ENCODE measurements at regions not wholly inside any gene's neighbourhood (a gene's known extent, or its start where the extent isn't known, plus 50 kb on each side); places are given as distances from the start of the nearest gene placed in this dataset.

- no peak for DNase-seq (ENCODE audit: low read depth)
- TF ChIP-seq POLR2A (IDR thresholded peaks at IDR 0.05; ENCODE audit: extremely low read depth, insufficient read length), result no peak
- no peak for TF ChIP-seq CTCF (IDR thresholded peaks at IDR 0.05; ENCODE audit: low read depth, low read length)
- no peak for TF ChIP-seq MAX (IDR thresholded peaks at IDR 0.05; ENCODE audit: low read depth, low read length)
- no peak for TF ChIP-seq MYC (IDR thresholded peaks at IDR 0.05; ENCODE audit: low read depth, low read length)
- no peak overlapping the region for H3K4me3 ChIP-seq (ENCODE audit: low read depth, low read length)
Measured at GRCh38 chr1:192914696-192915095, 105.9 kb downstream of the RGS2 start.

- no peak for TF ChIP-seq POLR2A (IDR thresholded peaks at IDR 0.05; ENCODE audit: extremely low read depth, insufficient read length)
- TF ChIP-seq CTCF (IDR thresholded peaks at IDR 0.05; ENCODE audit: low read depth, low read length), result no peak
- TF ChIP-seq MAX (IDR thresholded peaks at IDR 0.05; ENCODE audit: low read depth, low read length), result no peak
- TF ChIP-seq MYC (IDR thresholded peaks at IDR 0.05; ENCODE audit: low read depth, low read length), result no peak
- no peak overlapping the region for H3K4me3 ChIP-seq (ENCODE audit: low read depth, low read length)
- DNase-seq (ENCODE audit: low read depth), result no peak
Measured at GRCh38 chr1:192916021-192916420, 107.2 kb downstream of the RGS2 start.

GRCh38 chr1:192918259-192918658, 109.4 kb downstream of the RGS2 start:
- DNase-seq (ENCODE audit: low read depth), result no peak
- no peak for TF ChIP-seq MAX (IDR thresholded peaks at IDR 0.05; ENCODE audit: low read depth, low read length)
- TF ChIP-seq CTCF (IDR thresholded peaks at IDR 0.05; ENCODE audit: low read depth, low read length), result no peak
- no peak for TF ChIP-seq POLR2A (IDR thresholded peaks at IDR 0.05; ENCODE audit: extremely low read depth, insufficient read length)
- no peak for TF ChIP-seq MYC (IDR thresholded peaks at IDR 0.05; ENCODE audit: low read depth, low read length)
- no peak overlapping the region for H3K4me3 ChIP-seq (ENCODE audit: low read depth, low read length)

- TF ChIP-seq CTCF (IDR thresholded peaks at IDR 0.05; ENCODE audit: low read depth, low read length) (no peak), POLR2A (IDR thresholded peaks at IDR 0.05; ENCODE audit: extremely low read depth, insufficient read length) (no peak), MYC (IDR thresholded peaks at IDR 0.05; ENCODE audit: low read depth, low read length) (no peak), MAX (IDR thresholded peaks at IDR 0.05; ENCODE audit: low read depth, low read length) (no peak)
- no peak for DNase-seq (ENCODE audit: low read depth)
- H3K4me3 ChIP-seq (ENCODE audit: low read depth, low read length), result no peak overlapping the region
Measured at GRCh38 chr1:192920412-192920811, 111.6 kb downstream of the RGS2 start.

GRCh38 chr1:192925609-192926008, 116.8 kb downstream of the RGS2 start:
- TF ChIP-seq CTCF (IDR thresholded peaks at IDR 0.05; ENCODE audit: low read depth, low read length) (no peak), MYC (IDR thresholded peaks at IDR 0.05; ENCODE audit: low read depth, low read length) (no peak), MAX (IDR thresholded peaks at IDR 0.05; ENCODE audit: low read depth, low read length) (no peak), POLR2A (IDR thresholded peaks at IDR 0.05; ENCODE audit: extremely low read depth, insufficient read length) (no peak)
- DNase-seq (ENCODE audit: low read depth), result no peak
- H3K4me3 ChIP-seq (ENCODE audit: low read depth, low read length), result no peak overlapping the region

- DNase-seq (ENCODE audit: low read depth), result no peak
- no peak overlapping the region for H3K4me3 ChIP-seq (ENCODE audit: low read depth, low read length)
- TF ChIP-seq CTCF (IDR thresholded peaks at IDR 0.05; ENCODE audit: low read depth, low read length) (no peak), MYC (IDR thresholded peaks at IDR 0.05; ENCODE audit: low read depth, low read length) (no peak), MAX (IDR thresholded peaks at IDR 0.05; ENCODE audit: low read depth, low read length) (no peak), POLR2A (IDR thresholded peaks at IDR 0.05; ENCODE audit: extremely low read depth, insufficient read length) (no peak)
Measured at GRCh38 chr1:192926736-192927135, 117.9 kb downstream of the RGS2 start.
